HG03432 (cell line): ENCODE measurements at regions not wholly inside any gene's neighbourhood (a gene's known extent, or its start where the extent isn't known, plus 50 kb on each side); places are given as distances from the start of the nearest gene placed in this dataset.

Source experiments
- ATAC-seq: cut with Tn5 transposase; IDR thresholded peaks from one replicate; pipeline ENCODE4 v1.9.1; 2021; ENCODE audit warnings: mild to moderate bottlenecking, moderate library complexity; ENCODE audit not compliant: unreplicated experiment

GRCh38 chrX:7294483-7294882, 146.5 kb upstream of the PUDP start:
- no peak for ATAC-seq

GRCh38 chrX:7286168-7286837, 138.3 kb upstream of the PUDP start:
- ATAC-seq, result no peak

GRCh38 chrX:7285765-7286164, 137.8 kb upstream of the PUDP start:
- ATAC-seq, result no peak

- ATAC-seq, result no peak
Observed at GRCh38 chrX:7283741-7284140, 135.8 kb upstream of the PUDP start.

- ATAC-seq, result no peak
Observed at GRCh38 chrX:7280520-7280919, 132.6 kb upstream of the PUDP start.

GRCh38 chrX:7272346-7272745, 124.4 kb upstream of the PUDP start:
- no peak for ATAC-seq

GRCh38 chrX:7270933-7271332, 123.0 kb upstream of the PUDP start:
- ATAC-seq, result no peak

GRCh38 chrX:7269991-7270390, 122.0 kb upstream of the PUDP start:
- no peak for ATAC-seq

- ATAC-seq, result no peak
Observed at GRCh38 chrX:7269589-7269988, 121.6 kb upstream of the PUDP start.

GRCh38 chrX:7266288-7266687, 118.3 kb upstream of the PUDP start:
- ATAC-seq, result no peak

- ATAC-seq, result peak; percentile 59
Observed at GRCh38 chrX:7264399-7264798, 116.4 kb upstream of the PUDP start.

- no peak for ATAC-seq
Observed at GRCh38 chrX:7263961-7264360, 116.0 kb upstream of the PUDP start.

- no peak for ATAC-seq
Observed at GRCh38 chrX:7263330-7263729, 115.4 kb upstream of the PUDP start.

GRCh38 chrX:7262551-7262950, 114.6 kb upstream of the PUDP start:
- no peak for ATAC-seq

GRCh38 chrX:7261672-7262332, 113.8 kb upstream of the PUDP start:
- ATAC-seq, result peak; percentile 91

- ATAC-seq, result no peak
Observed at GRCh38 chrX:7254144-7254543, 106.2 kb upstream of the PUDP start.

GRCh38 chrX:7253565-7253964, 105.6 kb upstream of the PUDP start:
- no peak for ATAC-seq

- peak; percentile 59 for ATAC-seq
Observed at GRCh38 chrX:7252013-7252610, 104.2 kb upstream of the PUDP start.

- no peak for ATAC-seq
Observed at GRCh38 chrX:7247346-7247745, 99.4 kb upstream of the PUDP start.

GRCh38 chrX:7244405-7244804, 96.5 kb upstream of the PUDP start:
- no peak for ATAC-seq

GRCh38 chrX:7242613-7243012, 94.7 kb upstream of the PUDP start:
- ATAC-seq, result peak; percentile 99

- ATAC-seq, result no peak
Observed at GRCh38 chrX:7240929-7241328, 93.0 kb upstream of the PUDP start.
